Lower leg skin (tissue), 3 donors: ENCODE measurements at regions not wholly inside any gene's neighbourhood (a gene's known extent, or its start where the extent isn't known, plus 50 kb on each side); places are given as distances from the start of the nearest gene placed in this dataset.

Experiments used
- POLR2A ChIP-seq, 2 donors: fragments of 450-650 bp; IDR thresholded peaks; one replicate each; pipeline ENCODE4 v1.6.1; 2016 to 2017; ENCODE audit warnings: antibody characterized with exemption in 2 of 2, mild to moderate bottlenecking in 1 of 2, moderate library complexity in 1 of 2
- TF ChIP-seq, protein P1 (sequence below), 3 donors: fragments of 450-650 bp; IDR thresholded peaks; one replicate each; pipeline ENCODE4 v1.5.1; 2016; ENCODE audit warnings: antibody characterized with exemption in 3 of 3, mild to moderate bottlenecking in 3 of 3, moderate library complexity in 2 of 3

GRCh38 chr1:224800486-224801119 lies 128.9 kb upstream of the DNAH14 start:
- TF ChIP-seq, protein P1, sequence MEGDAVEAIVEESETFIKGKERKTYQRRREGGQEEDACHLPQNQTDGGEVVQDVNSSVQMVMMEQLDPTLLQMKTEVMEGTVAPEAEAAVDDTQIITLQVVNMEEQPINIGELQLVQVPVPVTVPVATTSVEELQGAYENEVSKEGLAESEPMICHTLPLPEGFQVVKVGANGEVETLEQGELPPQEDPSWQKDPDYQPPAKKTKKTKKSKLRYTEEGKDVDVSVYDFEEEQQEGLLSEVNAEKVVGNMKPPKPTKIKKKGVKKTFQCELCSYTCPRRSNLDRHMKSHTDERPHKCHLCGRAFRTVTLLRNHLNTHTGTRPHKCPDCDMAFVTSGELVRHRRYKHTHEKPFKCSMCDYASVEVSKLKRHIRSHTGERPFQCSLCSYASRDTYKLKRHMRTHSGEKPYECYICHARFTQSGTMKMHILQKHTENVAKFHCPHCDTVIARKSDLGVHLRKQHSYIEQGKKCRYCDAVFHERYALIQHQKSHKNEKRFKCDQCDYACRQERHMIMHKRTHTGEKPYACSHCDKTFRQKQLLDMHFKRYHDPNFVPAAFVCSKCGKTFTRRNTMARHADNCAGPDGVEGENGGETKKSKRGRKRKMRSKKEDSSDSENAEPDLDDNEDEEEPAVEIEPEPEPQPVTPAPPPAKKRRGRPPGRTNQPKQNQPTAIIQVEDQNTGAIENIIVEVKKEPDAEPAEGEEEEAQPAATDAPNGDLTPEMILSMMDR (IDR thresholded peaks at IDR 0.05) = no peak
- TF ChIP-seq POLR2A (IDR thresholded peaks at IDR 0.05) = no peak
